NT2/D1 (cell line): ENCODE measurements at regions not wholly inside any gene's neighbourhood (a gene's known extent, or its start where the extent isn't known, plus 50 kb on each side); places are given as distances from the start of the nearest gene placed in this dataset.

Source experiments
- DNase-seq: peaks from one replicate; pipeline ENCODE4 v3.0.0-alpha.2; 2011; ENCODE audit warnings: low read depth, low spot score
- H3K27me3 ChIP-seq: 2 replicates; pipeline ENCODE4 v1.6.0; 2011; ENCODE audit warnings: mild to moderate bottlenecking; ENCODE audit not compliant: insufficient read length, insufficient read depth
- H3K36me3 ChIP-seq: 2 replicates; pipeline ENCODE4 v1.6.1; 2011; ENCODE audit warnings: mild to moderate bottlenecking, low read length, mixed read lengths; ENCODE audit not compliant: insufficient read depth, insufficient read length
- H3K4me1 ChIP-seq: 2 replicates; pipeline ENCODE4 v1.5.1; 2011; ENCODE audit not compliant: insufficient read depth, insufficient read length
- H3K4me3 ChIP-seq: 2 replicates; pipeline ENCODE4 v1.5.1; 2011; ENCODE audit warnings: low read depth; ENCODE audit not compliant: insufficient read length
- H3K9ac ChIP-seq: 2 replicates; pipeline ENCODE4 v1.6.0; 2011; ENCODE audit warnings: low read depth; ENCODE audit not compliant: insufficient read length
- H3K9me3 ChIP-seq: 2 replicates; pipeline ENCODE4 v1.5.1; 2011; ENCODE audit warnings: mild to moderate bottlenecking, low read length; ENCODE audit not compliant: insufficient read depth
- SUZ12 ChIP-seq: IDR thresholded peaks from 2 replicates; pipeline ENCODE4 v1.6.1; 2011; ENCODE audit not compliant: insufficient read length, insufficient read depth; ENCODE audit errors: extremely low read depth
- YY1 ChIP-seq: IDR thresholded peaks from 2 replicates; pipeline ENCODE4 v1.6.1; 2011; ENCODE audit not compliant: insufficient read length, insufficient read depth
- ZNF274 ChIP-seq: IDR thresholded peaks from 2 replicates; pipeline ENCODE4 v1.6.1; 2011; ENCODE audit warnings: mild to moderate bottlenecking, low read depth, low read length

DNA sequence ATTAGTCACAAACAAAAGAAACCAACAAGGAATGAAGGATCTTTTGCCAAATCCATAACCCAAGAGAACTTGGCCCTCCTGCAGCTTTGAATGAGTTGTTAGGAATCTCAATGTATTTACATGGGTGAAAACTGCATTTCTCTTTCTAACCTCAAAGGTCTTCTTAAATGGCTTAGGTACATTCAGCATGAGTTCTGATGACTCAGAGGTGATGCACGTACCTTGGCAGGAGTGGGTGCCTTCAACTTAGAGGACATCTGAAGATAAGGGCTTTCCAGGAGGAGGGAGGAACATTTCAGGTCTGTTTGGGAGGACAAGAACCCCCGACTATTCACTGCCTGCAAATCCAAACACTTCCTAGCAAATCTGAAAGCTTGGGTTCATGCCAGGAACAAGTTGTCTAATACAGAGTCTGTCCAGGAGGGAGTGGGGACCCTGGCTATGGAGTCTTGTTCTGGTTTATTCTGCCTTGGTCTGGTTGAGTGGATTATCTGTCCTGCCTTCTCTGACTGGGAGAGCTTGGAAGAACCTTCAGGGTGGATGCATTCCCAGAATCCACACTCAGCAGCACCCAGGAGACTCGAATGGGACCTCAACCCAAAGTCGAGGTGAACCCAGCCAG is 65.7 kb downstream of the IRX2 start:
- no peak for DNase-seq

GRCh38 chr5:2684606-2685005 is 66.9 kb downstream of the IRX2 start:
- H3K9me3 ChIP-seq, result no peaks in the 10 kb centered on the region
- DNase-seq, result no peak
- H3K27me3 ChIP-seq, result no peaks in the 10 kb centered on the region
- H3K4me1 ChIP-seq, result no peaks in the 10 kb centered on the region
- no peak for TF ChIP-seq SUZ12
- TF ChIP-seq ZNF274, result no peak
- no peak for TF ChIP-seq YY1
- H3K4me3 ChIP-seq, result no peak overlapping the region
- H3K36me3 ChIP-seq, result no peaks in the 10 kb centered on the region
- H3K9ac ChIP-seq, result no peak overlapping the region

More for the DNA sequence above, 65.7 kb downstream of the IRX2 start:
- H3K4me1 ChIP-seq, result no peaks in the 10 kb centered on the region
- H3K27me3 ChIP-seq, result no peaks in the 10 kb centered on the region
- no peaks in the 10 kb centered on the region for H3K36me3 ChIP-seq
- H3K4me3 ChIP-seq, result no peak overlapping the region
- H3K9me3 ChIP-seq, result no peaks in the 10 kb centered on the region
- no peak overlapping the region for H3K9ac ChIP-seq
- TF ChIP-seq ZNF274, result no peak
- TF ChIP-seq SUZ12, result no peak

GRCh38 chr5:2683720-2684119 is 67.8 kb downstream of the IRX2 start:
- no peak overlapping the region for H3K9ac ChIP-seq
- DNase-seq, result no peak
- no peaks in the 10 kb centered on the region for H3K9me3 ChIP-seq
- H3K27me3 ChIP-seq, result no peaks in the 10 kb centered on the region
- TF ChIP-seq ZNF274 (no peak), SUZ12 (no peak), YY1 (no peak)
- H3K4me3 ChIP-seq, result no peak overlapping the region
- no peaks in the 10 kb centered on the region for H3K36me3 ChIP-seq
- H3K4me1 ChIP-seq, result no peaks in the 10 kb centered on the region

DNA sequence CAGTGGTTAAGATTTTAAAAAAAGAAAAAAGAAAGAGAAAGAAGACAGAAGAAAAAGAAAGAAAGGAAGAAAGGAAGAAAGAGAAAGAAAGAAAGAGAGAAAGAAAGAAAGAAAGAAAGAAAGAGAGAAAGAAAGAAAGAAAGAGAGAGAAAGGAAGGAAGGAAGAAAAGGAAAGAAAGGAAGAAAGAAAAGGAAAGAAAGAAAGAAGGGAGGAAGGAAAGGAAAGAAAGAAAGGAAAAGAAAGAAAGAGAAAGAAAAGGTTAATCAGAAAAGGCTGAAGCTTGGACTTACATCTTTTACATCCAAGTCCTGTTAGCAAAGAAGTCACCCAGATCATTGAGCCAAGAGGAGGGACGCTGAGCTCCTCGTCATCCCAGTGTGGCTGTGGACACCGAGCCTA is 70.0 kb downstream of the IRX2 start:
- H3K4me1 ChIP-seq, result no peaks in the 10 kb centered on the region
- TF ChIP-seq SUZ12 (no peak), ZNF274 (no peak), YY1 (no peak)
- H3K27me3 ChIP-seq, result no peaks in the 10 kb centered on the region
- H3K9me3 ChIP-seq, result no peaks in the 10 kb centered on the region
- H3K36me3 ChIP-seq, result no peaks in the 10 kb centered on the region
- DNase-seq, result no peak
- no peak overlapping the region for H3K9ac ChIP-seq
- no peak overlapping the region for H3K4me3 ChIP-seq

DNA sequence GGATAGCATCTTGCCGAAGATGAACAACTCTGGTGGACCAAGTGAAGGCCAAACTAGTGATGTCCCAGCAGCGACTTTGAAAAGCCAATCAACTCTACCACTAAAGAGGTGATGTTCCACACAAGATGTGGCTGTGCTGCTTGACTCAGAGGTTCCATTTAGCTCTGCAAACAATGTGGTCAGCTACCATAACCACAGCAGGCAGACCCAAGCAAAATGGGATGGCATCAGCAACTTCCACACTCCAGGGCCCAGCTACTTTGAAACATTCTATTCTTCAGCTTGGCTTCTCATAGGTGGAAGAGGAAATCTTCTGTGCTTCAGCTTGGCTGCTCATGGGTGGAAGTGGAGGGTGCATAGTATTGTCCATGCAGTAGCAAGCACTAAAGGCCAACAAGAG is 70.5 kb downstream of the IRX2 start:
- H3K4me1 ChIP-seq, result no peaks in the 10 kb centered on the region
- no peaks in the 10 kb centered on the region for H3K27me3 ChIP-seq
- no peak for TF ChIP-seq ZNF274
- TF ChIP-seq YY1, result no peak
- no peak for TF ChIP-seq SUZ12
- no peak for DNase-seq
- no peaks in the 10 kb centered on the region for H3K36me3 ChIP-seq
- H3K9me3 ChIP-seq, result no peaks in the 10 kb centered on the region
- no peak overlapping the region for H3K9ac ChIP-seq
- no peak overlapping the region for H3K4me3 ChIP-seq

DNA sequence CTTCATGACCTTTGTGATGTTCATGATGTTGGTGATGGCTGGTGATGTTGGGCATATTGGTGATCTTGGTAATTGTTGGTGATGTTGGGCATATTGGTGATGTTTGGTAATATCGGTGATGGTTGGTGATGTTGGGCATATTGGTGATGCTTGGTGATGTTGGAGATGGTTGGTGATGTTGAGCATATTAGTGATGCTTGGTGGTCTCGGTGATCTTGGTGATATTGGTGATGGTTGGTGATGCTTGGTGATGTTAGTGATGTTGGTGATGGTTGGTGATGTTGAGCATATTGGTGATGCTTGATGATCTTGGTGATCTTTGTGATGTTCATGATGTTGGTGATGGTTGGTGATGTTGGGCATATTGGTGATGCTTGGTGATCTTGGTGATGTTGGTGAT is 73.8 kb downstream of the IRX2 start:
- DNase-seq, result no peak
- H3K4me1 ChIP-seq, result no peaks in the 10 kb centered on the region
- H3K27me3 ChIP-seq, result no peaks in the 10 kb centered on the region
- no peaks in the 10 kb centered on the region for H3K36me3 ChIP-seq
- H3K9ac ChIP-seq, result no peak overlapping the region
- no peak overlapping the region for H3K4me3 ChIP-seq
- TF ChIP-seq ZNF274 (no peak), SUZ12 (no peak), YY1 (no peak)
- H3K9me3 ChIP-seq, result no peaks in the 10 kb centered on the region

DNA sequence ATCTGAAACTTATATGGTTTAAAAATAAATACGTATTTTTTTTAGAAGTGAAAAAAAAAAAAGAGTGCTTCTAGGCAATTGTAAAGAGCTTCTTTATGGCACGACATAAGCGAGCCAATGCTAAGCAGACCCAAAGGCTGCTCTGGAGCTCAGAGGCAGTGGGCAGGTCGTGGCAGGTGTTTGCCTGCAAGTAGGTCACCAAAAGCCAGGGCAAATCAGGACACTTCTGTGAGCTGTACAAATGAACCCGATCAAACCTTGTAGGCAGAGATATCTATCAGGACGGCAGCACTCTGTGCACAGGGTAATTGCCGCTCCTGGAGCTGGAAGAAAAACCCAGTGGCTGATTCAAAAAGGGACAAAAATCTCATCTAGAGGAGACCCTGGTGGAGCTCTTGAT is 75.9 kb downstream of the IRX2 start:
- Histone ChIP-seq H3K4me3 (no peak overlapping the region), H3K27me3 (no peaks in the 10 kb centered on the region), H3K9ac (no peak overlapping the region), H3K9me3 (no peaks in the 10 kb centered on the region), H3K4me1 (peaks cover 5% of the 10 kb centered on the region), H3K36me3 (no peaks in the 10 kb centered on the region)
- no peak for DNase-seq
- TF ChIP-seq ZNF274 (no peak), YY1 (no peak), SUZ12 (no peak)

DNA sequence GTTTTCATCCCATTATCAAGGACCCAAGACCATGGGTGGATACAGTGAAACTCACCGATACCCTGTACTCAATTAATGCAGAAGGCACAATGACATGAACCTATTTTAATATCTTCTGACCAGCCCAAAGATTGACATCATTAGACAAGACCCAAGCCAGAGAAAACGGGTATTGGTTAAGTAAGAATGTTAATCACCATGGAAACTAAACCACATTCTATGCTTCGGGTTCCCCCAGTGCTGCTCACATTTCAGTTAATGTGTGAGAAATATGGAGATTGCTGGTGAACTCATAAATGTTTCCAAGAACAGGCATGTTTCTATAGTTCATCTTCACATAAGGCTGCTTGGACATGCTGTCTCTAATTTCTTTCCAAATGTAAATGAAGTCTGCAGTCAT is 77.0 kb downstream of the IRX2 start:
- no peaks in the 10 kb centered on the region for H3K27me3 ChIP-seq
- no peak overlapping the region for H3K4me3 ChIP-seq

More for the DNA sequence above, 77.0 kb downstream of the IRX2 start:
- Histone ChIP-seq H3K36me3 (no peaks in the 10 kb centered on the region), H3K4me1 (peaks cover 5% of the 10 kb centered on the region), H3K9ac (no peak overlapping the region), H3K9me3 (no peaks in the 10 kb centered on the region)
- TF ChIP-seq YY1 (no peak), SUZ12 (no peak), ZNF274 (no peak)
- no peak for DNase-seq
